Thymus (tissue), 11 donors: ENCODE measurements at regions not wholly inside any gene's neighbourhood (a gene's known extent, or its start where the extent isn't known, plus 50 kb on each side); places are given as distances from the start of the nearest gene placed in this dataset.
A peak's percentile ranks its signal among the peaks of the same experiment; 100 is the strongest.

Source experiments
- DNase-seq, 9 donors: peaks; one replicate each; pipeline ENCODE4 v3.0.0-alpha.2; 2013; ENCODE audit warnings: low spot score in 9 of 9, low read depth in 6 of 9, missing footprints in 1 of 9
- H3K27ac ChIP-seq, 2 donors: one replicate each; pipeline ENCODE4 v1.5.1; 2013; ENCODE audit warnings: control low read depth in 1 of 2, low read depth in 1 of 2, low read length in 1 of 2, mild to moderate bottlenecking in 1 of 2, moderate library complexity in 1 of 2
- H3K27me3 ChIP-seq, 2 donors: one replicate each; pipeline ENCODE4 v1.5.1; 2013; ENCODE audit warnings: low read length in 1 of 2; ENCODE audit not compliant: control insufficient read depth in 2 of 2, insufficient read depth in 1 of 2
- H3K36me3 ChIP-seq, 2 donors: one replicate each; pipeline ENCODE4 v1.5.1; 2013; ENCODE audit warnings: low read length in 1 of 2, mild to moderate bottlenecking in 1 of 2, moderate library complexity in 1 of 2; ENCODE audit not compliant: control insufficient read depth in 2 of 2, insufficient read depth in 2 of 2
- H3K4me1 ChIP-seq, 2 donors: one replicate each; pipeline ENCODE4 v1.5.1; 2013; ENCODE audit warnings: low read length in 2 of 2; ENCODE audit not compliant: control insufficient read depth in 2 of 2, insufficient read depth in 2 of 2
- H3K4me3 ChIP-seq, 2 donors: one replicate each; pipeline ENCODE4 v1.5.1; 2013; ENCODE audit warnings: low read length in 2 of 2, control low read depth in 1 of 2, mild to moderate bottlenecking in 1 of 2
- H3K9me3 ChIP-seq, 2 donors: one replicate each; pipeline ENCODE4 v1.5.1; 2013; ENCODE audit warnings: low read length in 1 of 2, mild to moderate bottlenecking in 1 of 2; ENCODE audit not compliant: control insufficient read depth in 2 of 2, insufficient read depth in 1 of 2
- WGBS: extraction: QIAGEN DNeasy Blood & Tissue Kit; methylation state at CpG from one replicate; pipeline ENCODE4 v1.1.7; 2013; 5-methylcytosine and 5-hydroxymethylcytosine counted together
- donor health status: healthy.

- 91% methylated on average over 10 of the region's 10 CpGs for WGBS
- H3K36me3 ChIP-seq: peaks cover 7 to 17% of the 10 kb centered on the region in 2 donors
- no peaks in the 10 kb centered on the region for H3K9me3 ChIP-seq
- H3K4me3 ChIP-seq: no peak overlapping the region
- no peak for DNase-seq
- peaks cover 0 to 3% of the 10 kb centered on the region in 2 donors for H3K4me1 ChIP-seq
- no peak overlapping the region for H3K27ac ChIP-seq
- no peaks in the 10 kb centered on the region for H3K27me3 ChIP-seq
These were observed 51.1 kb downstream of the GARRE1 start for GRCh38 chr19:34305221-34306083.

DNA sequence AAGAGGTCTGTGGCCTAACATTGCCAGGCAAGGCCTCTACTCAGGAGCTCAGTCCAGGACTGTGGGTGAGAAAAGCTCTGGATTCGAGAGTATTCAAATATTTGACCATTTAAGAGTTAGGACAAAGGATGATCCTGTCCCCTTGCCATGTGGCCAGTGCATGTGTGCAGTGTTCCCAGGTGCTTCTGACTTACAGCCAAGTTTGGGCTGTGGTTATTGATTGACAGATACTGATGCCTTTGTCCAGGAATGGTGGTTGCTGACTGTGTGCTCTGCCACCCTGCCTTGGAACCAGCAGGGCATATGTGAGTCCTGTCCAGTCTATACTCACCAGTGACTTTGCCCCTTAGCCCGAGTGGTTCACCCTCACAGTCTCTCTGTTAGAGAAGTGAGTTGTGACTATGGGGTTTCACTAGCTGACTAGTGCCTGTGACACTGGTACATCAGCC is 51.9 kb downstream of the GARRE1 start:
- peak overlapping the region in 1 of 2 donors; percentile 31 for H3K27ac ChIP-seq
- no peak overlapping the region for H3K4me3 ChIP-seq
- no peaks in the 10 kb centered on the region for H3K9me3 ChIP-seq
- no peak for DNase-seq
- 96% methylated on average over 2 of the region's 2 CpGs for WGBS
- no peaks in the 10 kb centered on the region for H3K27me3 ChIP-seq
- H3K36me3 ChIP-seq: peaks cover 7 to 11% of the 10 kb centered on the region in 2 donors
- peaks cover 0 to 3% of the 10 kb centered on the region in 2 donors for H3K4me1 ChIP-seq

DNA sequence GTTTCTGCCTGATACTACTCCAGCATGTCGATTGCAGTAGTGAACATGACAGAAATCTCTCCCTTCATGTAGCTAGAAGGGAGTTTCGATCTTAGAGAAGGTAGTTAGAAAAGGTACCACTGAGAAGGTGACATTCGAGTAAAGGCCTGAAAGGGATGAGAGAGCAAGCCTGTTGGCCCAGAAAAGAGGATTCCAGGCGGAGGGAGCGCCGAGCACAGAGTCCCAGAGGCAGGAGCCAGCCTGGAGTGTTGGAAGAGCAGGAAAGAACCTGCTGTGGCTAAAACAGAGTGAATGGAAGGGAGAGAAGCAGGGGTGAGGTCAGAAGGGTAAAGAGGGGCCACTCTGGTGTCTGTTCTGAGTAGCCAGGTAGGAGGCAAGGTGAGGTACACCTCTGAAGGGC is 52.5 kb downstream of the GARRE1 start:
- H3K36me3 ChIP-seq: peaks cover 7 to 11% of the 10 kb centered on the region in 2 donors
- peaks cover 0 to 3% of the 10 kb centered on the region in 2 donors for H3K4me1 ChIP-seq
- H3K27ac ChIP-seq: peak overlapping the region in 1 of 2 donors; percentile 43
- 98% methylated on average over 6 of the region's 6 CpGs for WGBS
- H3K9me3 ChIP-seq: no peaks in the 10 kb centered on the region
- no peaks in the 10 kb centered on the region for H3K27me3 ChIP-seq
- no peak for DNase-seq
- no peak overlapping the region for H3K4me3 ChIP-seq

GRCh38 chr19:34308381-34309367 is 54.3 kb downstream of the GARRE1 start:
- WGBS: 88% methylated on average over 8 of the region's 8 CpGs
- DNase-seq: peak in 2 of 9 donors; percentile 13 to 51

DNA sequence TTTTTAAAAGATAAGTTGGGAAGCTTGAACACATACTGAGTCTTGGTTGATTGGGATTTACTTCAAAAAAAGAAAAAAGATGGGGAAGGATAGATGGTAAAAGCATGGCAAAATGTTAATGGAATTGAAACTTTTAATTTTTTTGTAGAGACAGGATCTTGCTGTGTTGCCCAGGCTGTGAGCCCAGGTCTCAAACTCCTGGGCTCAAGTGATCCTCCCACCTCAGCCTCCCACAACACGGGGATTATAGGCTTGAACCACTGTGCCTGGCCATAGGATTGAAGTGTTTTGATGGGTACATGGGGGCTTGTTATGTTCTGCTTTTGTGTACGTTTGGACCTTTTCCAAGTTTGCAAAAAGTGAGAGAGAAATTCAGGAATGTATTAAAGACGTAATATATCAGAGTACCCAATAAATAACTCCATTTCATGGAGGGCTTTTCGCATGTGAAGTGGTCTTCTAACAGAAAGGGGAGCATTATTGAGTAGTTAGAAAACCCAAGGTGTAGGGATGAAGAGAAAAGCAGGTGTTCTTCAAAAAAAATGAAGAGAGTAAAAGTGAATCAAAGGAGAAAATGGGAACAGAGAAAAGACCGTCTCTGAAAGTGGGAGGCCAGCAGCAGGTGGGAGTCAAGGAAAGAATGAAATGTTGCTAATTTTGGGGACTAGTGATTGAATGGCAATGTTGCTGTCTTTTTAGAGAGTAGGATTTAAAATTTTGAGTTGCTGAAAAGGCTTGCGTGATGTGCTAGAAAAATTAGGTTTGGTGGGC is 55.2 kb downstream of the GARRE1 start:
- peaks cover 0 to 3% of the 10 kb centered on the region in 2 donors for H3K4me1 ChIP-seq
- no peaks in the 10 kb centered on the region for H3K27me3 ChIP-seq
- WGBS: 95% methylated on average over 6 of the region's 6 CpGs
- peaks cover 7 to 11% of the 10 kb centered on the region in 2 donors for H3K36me3 ChIP-seq
- no peak overlapping the region for H3K4me3 ChIP-seq
- DNase-seq: no peak
- H3K27ac ChIP-seq: peak overlapping the region in 1 of 2 donors; percentile 9
- no peaks in the 10 kb centered on the region for H3K9me3 ChIP-seq

More at GRCh38 chr19:34308381-34309367, 54.3 kb downstream of the GARRE1 start:
- no peaks in the 10 kb centered on the region for H3K27me3 ChIP-seq
- peaks cover 0 to 3% of the 10 kb centered on the region in 2 donors for H3K4me1 ChIP-seq
- peaks cover 7 to 11% of the 10 kb centered on the region in 2 donors for H3K36me3 ChIP-seq
- H3K4me3 ChIP-seq: no peak overlapping the region
- H3K27ac ChIP-seq: peak overlapping the region in 1 of 2 donors; percentile 64
- H3K9me3 ChIP-seq: no peaks in the 10 kb centered on the region

GRCh38 chr19:34310494-34310981 is 54.5 kb upstream of the GPI start:
- H3K9me3 ChIP-seq: no peaks in the 10 kb centered on the region
- WGBS: 95% methylated on average over 6 of the region's 6 CpGs
- no peak overlapping the region for H3K27ac ChIP-seq
- no peaks in the 10 kb centered on the region for H3K27me3 ChIP-seq
- no peak overlapping the region for H3K4me3 ChIP-seq
- H3K36me3 ChIP-seq: peaks cover 2 to 4% of the 10 kb centered on the region in 2 donors
- DNase-seq: peak in 1 of 9 donors; percentile 9
- H3K4me1 ChIP-seq: peaks cover 0 to 3% of the 10 kb centered on the region in 2 donors

GRCh38 chr19:34313188-34313587 is 51.8 kb upstream of the GPI start:
- WGBS: 98% methylated on average over 6 of the region's 6 CpGs
- no peak for DNase-seq
- H3K4me3 ChIP-seq: no peak overlapping the region
- no peaks in the 10 kb centered on the region for H3K9me3 ChIP-seq
- H3K27me3 ChIP-seq: no peaks in the 10 kb centered on the region
- H3K4me1 ChIP-seq: peaks cover 3 to 13% of the 10 kb centered on the region in 2 donors
- peaks cover 0 to 2% of the 10 kb centered on the region in 2 donors for H3K36me3 ChIP-seq
- H3K27ac ChIP-seq: no peak overlapping the region
